Muscle of arm (tissue), 1 donor: ENCODE measurements at regions not wholly inside any gene's neighbourhood (a gene's known extent, or its start where the extent isn't known, plus 50 kb on each side); places are given as distances from the start of the nearest gene placed in this dataset.
A peak's percentile ranks its signal among the peaks of the same experiment; 100 is the strongest.
"Not testable (repeated sequence)": the region's sequence is repeated elsewhere in the genome, so short reads cannot be mapped to it uniquely, and the experiment has no call there.

Experiments used
- DNase-seq: peaks from one replicate; pipeline ENCODE4 v3.0.0-alpha.2; 2013

DNA sequence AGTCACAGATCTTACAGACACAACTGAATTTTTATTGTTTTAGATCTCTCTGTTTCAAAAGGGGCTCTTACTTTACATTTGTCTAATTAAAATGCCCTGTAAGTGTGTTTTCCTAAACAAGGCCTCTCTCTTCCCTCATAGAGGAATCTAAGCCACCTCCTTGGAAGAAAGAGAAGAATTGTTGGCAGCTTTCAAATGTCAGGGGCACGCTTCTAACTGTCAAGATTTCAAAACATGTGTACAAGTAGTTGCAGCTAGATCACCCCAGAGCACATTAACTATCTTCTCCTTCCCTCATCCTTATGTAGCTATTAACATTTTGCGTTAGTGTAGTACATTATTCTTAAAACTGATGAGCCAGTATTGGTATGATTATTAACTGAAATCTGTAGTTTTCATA lies 266.5 kb upstream of the BOD1L1 start:
- no peak for DNase-seq

DNA sequence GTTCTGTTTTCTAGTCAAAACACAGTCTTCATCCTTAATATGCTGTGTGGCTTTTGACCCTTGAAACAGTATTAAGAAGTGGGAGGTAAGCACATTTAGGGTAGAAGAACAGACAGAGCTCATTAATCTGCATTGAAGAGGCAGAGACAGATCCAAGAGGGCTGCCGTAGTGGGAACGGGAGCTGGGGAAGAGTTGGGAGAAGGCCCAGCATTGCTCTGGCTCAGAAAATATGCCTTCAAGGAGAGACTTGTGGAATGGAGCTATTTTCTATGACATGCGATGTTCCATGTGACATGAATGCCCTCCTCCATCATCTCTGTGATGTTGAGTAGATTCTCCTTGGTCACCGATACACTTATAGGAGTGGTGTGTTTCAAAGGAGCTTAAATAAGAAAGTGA lies 273.3 kb upstream of the BOD1L1 start:
- DNase-seq: no peak

DNA sequence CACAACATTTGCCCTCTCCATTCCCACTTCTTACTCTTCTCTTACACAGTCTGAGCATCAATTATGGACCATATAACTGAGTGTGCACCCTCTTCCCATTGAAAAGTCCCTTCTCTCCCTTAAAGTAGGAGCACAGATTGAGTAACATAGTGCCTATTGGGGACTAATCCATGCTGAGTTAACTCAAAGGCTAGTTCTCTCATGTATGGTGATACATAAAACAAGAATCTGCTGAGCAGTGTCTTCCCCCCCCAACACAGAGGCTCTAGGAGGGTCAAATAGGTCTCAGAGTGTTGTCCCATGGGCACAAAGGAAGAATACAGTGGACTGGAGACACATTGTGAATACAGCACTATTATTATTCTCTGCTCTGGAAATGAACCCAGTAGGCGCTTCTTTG lies 274.6 kb upstream of the BOD1L1 start:
- DNase-seq: no peak

DNA sequence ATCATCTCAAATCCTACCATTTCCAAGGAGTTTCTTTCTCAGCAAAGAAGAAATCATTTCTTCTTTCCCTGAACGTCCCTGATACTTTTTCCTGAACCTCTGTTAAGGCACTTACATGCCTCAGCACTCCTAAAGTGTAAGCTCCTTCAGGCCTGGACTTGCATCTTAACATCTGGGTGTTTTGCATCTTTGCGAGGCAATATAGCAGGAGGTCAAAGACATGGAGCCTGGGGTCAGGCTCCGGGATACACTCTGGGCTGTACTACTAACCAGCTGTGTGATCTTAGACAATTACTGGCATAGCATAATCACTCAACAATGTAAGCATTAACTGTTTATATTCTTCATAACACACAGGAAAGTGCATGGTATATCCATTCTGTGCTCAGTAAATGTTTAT lies 275.5 kb upstream of the BOD1L1 start:
- no peak for DNase-seq

DNA sequence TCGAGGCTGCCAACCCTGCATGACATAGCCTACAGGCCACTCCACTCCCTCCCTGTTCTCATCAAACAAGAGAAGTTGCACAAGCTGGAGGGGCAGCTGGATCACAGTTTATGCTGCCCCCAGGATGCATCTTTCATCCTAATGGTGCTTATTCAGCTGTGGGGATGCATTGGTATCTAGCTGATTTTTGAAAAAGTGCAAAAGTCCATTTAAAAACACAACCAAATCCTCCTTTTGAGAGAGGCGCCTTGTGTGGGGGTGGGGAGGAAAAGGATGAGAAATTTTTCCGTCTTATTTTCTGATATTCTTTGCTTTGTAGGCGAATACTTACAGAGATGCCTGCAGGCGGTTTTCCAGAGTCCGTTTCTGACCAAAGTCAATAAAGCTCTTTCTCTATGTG lies 276.4 kb upstream of the BOD1L1 start:
- DNase-seq: no peak

DNA sequence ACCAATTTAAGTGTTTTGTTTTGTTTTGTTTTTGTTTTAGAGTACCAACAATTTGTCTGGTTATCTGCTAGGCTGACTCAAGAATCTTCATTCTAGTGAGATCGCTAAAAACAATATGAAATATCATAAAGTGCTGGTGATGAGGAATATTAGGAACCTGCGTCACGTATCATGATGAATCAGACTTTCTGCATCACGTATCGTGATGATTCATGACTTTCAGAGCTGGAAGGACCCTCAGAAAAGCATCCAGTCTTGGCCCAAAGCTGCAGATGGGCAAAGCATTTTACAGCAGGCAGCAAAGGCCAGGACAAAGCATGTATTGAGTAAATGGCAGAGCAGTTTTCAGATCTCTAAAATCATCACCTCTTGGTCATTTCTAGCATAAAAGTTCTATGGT lies 278.0 kb upstream of the BOD1L1 start:
- DNase-seq: no peak

DNA sequence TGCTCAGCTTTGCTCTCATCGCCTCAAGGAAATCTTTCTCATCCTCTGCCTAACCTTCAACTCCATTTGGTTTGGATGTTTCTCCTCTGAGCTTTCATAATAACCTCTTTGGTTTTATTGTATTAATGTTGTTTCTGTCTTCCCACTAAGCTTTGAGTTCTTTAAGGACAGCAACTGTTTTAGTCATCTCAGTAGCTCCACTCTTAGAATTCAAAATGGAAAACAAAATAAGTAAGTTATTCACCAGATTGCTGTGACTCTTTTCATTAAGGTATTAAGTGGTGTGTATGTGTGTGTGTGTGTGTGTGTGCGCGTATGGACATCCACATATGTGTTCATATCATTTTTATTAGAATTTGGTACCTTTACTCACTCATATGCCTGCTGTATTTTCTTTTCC lies 279.2 kb upstream of the BOD1L1 start:
- DNase-seq: no peak

DNA sequence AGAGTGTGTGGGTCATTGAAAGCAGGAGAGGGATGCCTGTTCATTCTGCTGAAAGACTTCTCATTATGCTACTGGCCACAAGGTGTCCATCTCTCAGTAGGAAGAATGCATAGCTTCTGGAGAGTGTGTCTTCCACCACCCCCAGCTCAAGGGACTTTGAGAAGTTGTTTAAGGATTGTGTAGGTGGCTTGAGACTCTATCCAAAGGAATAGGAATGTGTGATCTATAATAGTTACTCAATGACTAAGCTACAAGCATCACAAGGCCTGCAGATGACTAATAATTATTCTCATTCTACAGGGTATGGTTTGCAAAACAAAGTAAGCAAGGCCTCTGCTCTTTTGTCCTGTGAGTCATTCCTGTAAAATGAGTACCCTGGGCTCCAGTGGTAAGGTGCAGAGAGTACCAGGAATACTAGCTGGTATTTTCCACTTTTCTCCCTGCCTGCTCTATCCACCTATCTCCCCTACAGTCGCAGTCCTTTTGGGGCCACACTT lies 279.8 kb upstream of the BOD1L1 start:
- no peak for DNase-seq

DNA sequence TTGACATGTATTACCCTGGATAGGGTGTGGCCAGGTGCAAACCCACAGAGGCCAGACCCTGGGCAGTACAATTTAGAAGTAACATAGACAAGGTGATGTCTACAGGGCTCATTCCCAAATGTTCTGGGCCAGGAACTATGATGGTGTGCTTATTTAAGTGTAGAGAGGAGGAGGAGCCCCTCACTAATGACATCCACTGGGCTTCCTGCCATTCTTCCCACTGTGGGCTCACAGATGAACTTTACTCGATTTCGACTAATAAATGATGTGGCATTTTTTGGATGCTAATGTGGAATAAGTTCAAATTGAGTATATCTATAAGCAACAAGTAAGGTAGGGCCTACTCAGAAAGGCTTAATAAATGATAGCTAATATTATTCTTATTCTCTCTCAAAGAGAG lies 280.9 kb upstream of the BOD1L1 start:
- DNase-seq: no peak

DNA sequence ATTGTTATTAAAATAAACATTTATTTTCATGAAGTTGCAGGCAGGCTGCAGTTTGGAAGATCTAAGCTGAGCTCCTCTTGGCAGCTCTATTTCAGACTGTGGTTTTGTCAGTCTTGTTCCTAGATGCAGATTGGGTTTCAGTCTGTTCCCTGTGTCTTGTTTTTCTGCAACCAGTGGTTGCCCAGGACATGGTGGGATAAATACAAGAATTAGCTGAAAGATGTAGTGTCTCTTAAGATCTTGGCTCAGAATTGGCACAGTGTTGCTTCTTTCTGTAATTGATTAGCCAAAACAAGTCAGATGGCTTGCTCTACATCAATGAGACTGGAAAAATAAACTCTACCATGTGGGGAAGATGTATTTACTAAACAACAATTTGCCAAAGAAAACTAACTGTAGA lies 283.0 kb upstream of the BOD1L1 start:
- DNase-seq: no peak

DNA sequence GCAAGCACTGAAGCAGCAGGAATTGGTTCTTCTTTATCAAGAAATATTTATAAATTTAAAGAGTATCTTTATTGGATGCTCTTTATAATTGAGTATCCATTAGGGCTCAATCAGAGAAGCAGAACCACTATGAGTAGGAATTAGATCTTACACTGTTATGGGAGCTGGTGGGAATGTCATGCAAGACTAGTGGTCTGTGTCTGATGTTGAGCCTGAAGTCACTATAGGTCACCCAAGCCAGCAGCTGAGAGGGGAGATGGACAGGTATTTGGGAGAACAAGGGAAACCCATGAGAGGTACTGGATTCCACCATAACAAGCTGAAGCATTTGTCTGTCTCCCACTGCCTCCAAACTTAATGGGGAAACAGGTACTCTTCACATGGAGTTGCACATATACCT lies 283.7 kb upstream of the BOD1L1 start:
- no peak for DNase-seq

DNA sequence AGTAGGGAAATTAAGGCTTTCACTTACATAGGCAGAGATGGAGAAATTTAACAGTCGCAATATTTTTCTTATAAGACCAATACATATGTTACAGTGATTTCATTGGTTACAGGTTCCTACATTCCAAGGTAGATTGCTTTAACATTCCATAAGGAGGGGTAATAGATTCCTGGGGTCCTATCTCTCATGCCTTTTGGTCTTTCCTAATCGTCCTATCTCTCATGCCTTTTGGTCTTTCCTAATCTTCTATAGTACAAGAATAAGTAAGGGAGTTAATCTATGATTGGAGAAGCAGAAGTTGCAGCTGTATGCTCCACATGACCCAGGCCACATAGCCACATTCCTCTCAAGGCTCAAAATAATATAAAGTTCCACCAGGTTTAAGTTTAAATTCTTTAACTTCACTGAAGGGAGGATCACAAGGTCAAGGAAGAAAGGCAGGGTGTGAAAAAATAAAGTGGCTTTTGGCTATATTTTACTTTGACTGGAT lies 285.0 kb upstream of the BOD1L1 start:
- DNase-seq: no peak

DNA sequence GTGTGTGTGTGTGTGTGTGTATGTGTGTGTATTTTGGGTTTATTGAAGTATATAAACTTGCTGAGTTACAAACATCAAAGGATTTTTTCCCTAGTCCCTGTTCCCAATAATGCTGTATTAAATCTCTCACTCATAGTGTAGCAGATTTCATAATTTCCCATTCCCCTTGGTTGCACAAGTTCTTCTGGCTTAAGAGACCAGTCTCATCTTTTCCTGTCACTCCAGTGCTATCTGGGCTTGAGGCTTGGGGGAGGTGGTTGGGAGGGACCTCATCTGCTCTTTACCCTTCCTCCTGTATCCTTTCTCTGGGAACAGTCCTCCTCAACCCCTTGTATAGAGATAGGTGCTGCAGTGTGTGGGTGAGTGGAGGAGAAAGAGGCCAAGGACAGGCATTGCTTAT lies 285.4 kb upstream of the BOD1L1 start:
- no peak for DNase-seq

DNA sequence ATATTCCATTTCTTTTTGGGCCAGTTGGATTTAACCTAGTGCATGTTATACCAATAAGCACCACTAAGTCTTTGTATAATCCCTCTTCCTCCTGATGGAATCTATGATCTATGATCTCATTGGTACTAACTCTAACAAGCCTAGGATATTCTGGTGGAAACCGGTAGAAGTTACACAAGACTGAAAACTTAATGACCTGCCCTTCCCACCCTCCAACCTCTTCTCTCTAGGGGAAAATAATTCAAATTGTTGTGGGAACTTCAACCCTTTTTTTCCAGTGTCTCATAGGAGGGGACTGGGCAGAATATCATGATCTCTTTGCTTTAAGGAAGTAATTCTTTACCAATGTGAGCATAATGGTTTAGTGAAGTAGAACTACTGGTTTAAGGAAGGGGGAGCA lies 289.5 kb upstream of the BOD1L1 start:
- no peak for DNase-seq

DNA sequence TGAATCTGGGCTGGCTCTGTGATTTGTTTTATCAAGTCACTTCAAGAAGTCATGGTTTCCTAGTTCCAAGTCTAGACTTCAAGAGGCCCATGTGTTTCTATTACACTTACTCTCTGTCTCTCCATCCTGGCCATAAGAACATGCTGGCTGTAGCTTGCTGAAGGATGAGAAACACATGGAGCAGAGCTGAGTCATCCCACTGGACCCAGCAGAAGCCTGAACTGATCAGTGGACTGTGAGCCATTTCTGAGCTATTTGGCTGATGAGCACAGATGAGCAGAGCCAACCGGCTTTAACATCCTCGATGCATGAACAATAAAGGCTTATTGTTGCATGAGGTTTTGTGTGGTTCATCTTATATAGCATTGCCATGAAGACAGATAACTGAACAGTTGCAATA lies 290.6 kb upstream of the BOD1L1 start:
- peak; percentile 80 for DNase-seq

DNA sequence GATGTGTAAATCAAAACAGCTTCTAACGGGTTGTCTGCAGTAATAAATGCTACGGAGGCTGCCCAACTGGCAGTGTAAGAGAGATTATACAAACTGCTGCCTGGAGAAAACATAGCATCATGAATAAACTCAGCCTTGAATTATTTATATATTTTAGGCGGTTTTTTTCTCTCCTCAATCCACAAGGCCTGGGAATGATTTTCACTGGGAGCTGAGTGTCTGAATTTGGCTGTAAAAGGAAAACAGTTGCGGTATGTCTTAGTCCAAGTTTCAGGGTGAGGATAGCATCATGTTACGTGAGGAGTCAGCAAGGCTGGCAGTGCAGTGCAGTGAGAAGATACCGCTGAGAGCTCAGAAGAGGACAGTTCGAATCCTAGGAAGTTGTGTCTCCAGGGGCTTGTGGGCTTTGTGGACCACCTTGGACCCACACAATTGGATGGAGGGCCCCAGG lies 291.5 kb upstream of the BOD1L1 start:
- peak; percentile 74 for DNase-seq

DNA sequence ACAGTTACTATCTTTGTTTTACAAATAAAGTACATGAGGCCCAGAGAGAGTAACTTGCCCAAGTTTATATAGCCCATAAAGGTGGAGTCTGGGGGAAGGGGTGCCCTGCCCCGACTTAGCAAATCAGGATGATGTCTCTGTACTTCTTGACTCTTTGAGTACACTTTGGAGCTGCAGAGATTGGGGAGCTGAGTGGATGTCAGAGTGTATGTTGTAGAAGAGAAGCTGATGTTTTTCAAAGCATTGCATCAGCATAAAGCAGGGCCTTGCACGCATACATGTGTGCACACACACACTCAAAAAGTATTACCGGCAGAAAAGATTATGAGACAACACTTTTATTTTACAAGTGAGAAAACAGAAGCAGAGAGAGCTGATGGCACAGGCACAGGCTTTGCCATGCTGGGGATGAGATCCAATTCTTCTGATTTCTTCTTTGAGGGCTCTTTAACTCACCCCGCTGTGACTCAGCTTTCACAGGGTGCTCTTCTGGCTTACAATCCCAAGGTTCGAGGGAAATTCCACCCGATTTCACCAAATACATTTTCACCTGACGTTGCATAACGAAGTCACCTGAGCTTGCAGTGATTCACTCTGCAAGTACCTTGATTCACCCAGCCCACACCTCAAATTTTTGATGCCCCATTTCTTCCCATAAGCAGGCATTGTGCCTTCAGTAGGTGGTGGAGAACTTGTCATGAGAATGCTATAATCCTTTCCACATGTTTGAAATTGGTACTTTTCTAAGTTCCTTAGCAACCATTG lies 292.8 kb upstream of the BOD1L1 start:
- no peak for DNase-seq

DNA sequence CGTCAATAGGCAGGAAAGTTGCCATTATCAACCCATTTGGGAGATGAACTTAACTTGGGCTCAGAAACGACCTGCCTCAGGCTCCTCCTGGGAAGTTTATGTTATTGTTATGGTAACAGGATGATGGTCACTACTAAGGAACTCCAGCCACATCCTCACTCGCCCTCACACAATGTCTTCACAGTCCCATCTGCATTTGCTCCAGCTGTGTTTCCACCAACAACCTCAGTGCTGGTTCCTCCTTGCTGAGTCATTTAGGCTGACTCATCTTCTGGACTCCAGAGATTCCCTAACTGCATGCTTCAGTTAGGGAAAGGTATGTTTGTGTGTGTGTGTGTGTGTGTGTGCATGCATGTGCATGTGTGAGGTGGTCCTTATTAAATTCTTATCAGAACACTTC lies 293.4 kb upstream of the BOD1L1 start:
- peak; percentile 77 for DNase-seq

DNA sequence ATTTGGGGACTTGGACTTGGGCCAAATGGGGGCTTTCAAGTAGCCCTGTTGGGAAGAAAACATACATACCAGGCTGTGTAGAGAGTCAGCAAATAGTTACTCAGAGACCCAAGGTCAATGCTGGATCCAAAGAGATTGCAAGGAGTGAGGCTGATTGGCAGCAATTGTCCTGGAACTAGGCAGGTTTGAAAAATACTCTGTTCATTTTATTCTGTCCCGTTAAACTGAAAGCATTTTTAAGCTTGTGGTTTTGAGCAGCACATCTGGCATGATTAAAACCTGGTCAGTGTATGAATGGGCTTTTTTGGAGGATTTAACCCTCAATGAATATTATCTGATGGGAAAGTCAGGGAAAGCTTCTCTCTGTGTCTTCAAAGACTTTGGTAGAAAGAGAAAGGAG lies 294.3 kb upstream of the BOD1L1 start:
- DNase-seq: no peak

DNA sequence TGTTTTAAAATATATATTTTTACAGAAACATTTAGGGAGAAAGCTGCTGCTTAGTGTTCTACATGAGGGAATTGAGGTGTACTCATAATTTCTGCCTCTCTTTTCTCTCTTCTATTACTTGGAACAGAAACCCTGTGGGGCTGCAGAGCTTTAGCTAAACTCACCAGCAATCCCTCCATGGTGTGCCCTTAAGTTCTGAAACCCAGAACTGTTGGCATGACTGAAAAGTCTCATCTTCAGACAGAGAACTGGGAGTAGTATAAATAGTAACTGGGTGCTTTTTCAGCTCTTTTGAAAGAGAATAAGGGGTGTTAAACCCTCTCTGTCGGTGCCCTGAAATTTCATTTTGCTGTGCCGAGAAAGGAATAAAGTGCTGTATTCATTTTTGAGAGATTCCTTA lies 294.9 kb upstream of the BOD1L1 start:
- DNase-seq: no peak

DNA sequence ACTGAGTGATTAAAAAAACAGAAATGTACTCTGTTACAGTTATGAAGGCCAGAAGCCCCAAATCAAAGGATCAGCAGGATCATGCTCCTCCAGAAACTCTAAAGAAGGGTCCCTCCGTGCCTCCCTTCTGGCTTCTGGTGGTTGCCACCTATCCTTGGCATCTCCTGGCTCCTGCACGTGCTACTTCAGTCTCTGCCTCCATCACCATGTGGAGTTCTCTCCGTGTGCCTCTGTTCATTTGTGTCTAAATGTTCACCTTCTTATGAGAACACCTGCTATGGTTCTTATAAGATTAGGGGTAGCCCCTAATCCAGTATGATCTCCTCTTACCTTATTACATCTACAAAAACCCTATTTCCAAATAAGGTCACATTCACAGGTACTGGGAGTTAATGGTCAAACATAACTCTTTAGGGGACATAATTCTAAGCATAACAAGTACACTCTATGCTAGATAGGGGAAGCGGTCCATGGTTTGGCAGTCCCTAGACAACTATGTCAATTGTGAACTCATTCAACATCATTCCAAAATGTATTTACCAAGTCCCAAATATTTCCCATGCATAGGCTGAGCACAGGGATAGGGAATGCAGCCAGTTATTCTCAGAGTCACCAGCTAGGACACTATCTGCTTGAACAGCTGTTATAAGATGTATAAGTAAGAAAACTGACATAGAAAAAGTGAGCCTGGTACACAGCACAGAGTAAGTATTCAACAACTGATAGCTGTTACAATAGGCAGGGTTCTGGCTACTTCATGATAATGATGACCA lies 295.5 kb upstream of the BOD1L1 start:
- DNase-seq: no peak

DNA sequence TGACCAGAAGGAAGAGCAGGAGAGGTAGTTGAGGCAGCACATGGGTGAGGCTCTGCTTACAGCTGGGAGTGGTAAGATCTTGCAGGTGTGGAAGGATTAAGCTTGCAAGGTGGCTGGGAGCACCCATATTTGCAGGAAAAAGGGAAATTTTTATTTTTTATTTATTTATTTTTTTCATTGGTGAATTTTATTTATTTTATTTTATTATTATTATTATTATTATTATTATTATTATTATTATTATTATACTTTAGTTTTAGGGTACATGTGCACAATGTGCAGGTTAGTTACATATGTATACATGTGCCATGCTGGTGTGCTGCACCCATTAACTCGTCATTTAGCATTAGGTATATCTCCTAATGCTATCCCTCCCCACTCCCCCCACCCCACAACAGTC lies 297.4 kb upstream of the BOD1L1 start:
- DNase-seq: not testable (repeated sequence)

DNA sequence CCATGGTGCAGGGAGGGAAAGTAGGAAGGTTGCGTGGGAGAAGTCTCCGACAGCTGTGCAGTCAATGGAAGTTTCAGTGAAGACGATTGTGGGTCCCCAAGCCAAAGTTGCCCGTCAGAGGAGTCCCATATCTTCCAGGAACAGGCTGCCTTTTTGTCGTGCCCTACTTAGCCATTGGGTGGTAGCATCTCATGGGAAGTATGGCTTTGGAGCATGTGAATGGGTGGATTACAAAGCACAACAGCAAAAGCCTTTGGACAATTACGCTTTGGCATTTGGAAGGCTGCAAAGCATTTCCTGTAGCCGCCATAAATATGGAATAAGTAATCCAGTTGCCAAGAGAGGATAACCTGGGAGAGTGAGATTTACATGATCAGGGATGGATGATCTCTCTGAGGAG lies 300.7 kb upstream of the BOD1L1 start:
- DNase-seq: no peak
